Calu3 (cell line): ENCODE measurements at regions not wholly inside any gene's neighbourhood (a gene's known extent, or its start where the extent isn't known, plus 50 kb on each side); places are given as distances from the start of the nearest gene placed in this dataset.

Source experiments
- BruUV-seq: library from RNA; stranded (reverse); fragments of 400-500 nt; replicated peaks from 2 replicates; lab custom pipeline; 2021; lab: Mats Ljungman, UMichigan
- CTCF ChIA-PET: fragments of 300-600 bp; sonication (Branson Sonifier 250); formaldehyde crosslinking; loops from one replicate; lab custom pipeline; 2022; ENCODE audit warnings: antibody characterized with exemption; lab: Charles Lee
- DNase-seq: peaks from one replicate; pipeline ENCODE4 v3.0.0; 2022
- H3K27ac Mint-ChIP-seq: one replicate; pipeline ENCODE4 v1.8.0; 2022; ENCODE audit warnings: mixed read lengths; ENCODE audit not compliant: unreplicated experiment
- H3K27me3 Mint-ChIP-seq: one replicate; pipeline ENCODE4 v1.8.0; 2022; ENCODE audit warnings: mixed read lengths; ENCODE audit not compliant: unreplicated experiment
- H3K36me3 Mint-ChIP-seq: one replicate; pipeline ENCODE4 v1.8.0; 2022; ENCODE audit warnings: mild to moderate bottlenecking, moderate library complexity, mixed read lengths; ENCODE audit not compliant: insufficient read depth, unreplicated experiment
- H3K4me1 Mint-ChIP-seq: one replicate; pipeline ENCODE4 v1.8.0; 2022; ENCODE audit warnings: mild to moderate bottlenecking, low read depth, mixed read lengths; ENCODE audit not compliant: unreplicated experiment
- H3K4me3 Mint-ChIP-seq: one replicate; pipeline ENCODE4 v1.8.0; 2022; ENCODE audit warnings: mild to moderate bottlenecking, low read depth, moderate library complexity, mixed read lengths; ENCODE audit not compliant: unreplicated experiment
- H3K9me3 Mint-ChIP-seq: one replicate; pipeline ENCODE4 v1.8.0; 2022; ENCODE audit warnings: low read depth, mixed read lengths; ENCODE audit not compliant: unreplicated experiment
- CTCF ChIP-seq: fragments of 200-600 bp; IDR thresholded peaks from one replicate; pipeline ENCODE4 v1.8.0; 2022; ENCODE audit warnings: antibody characterized with exemption; ENCODE audit not compliant: unreplicated experiment
- intact Hi-C: fragments of 100-400 bp; cut with micrococcal nuclease; formaldehyde crosslinking; loops from one replicate; pipeline ENCODE4 v1.10.0; 2022; ENCODE audit not compliant: unreplicated experiment

GRCh38 chr6:147869869-147870268, 361.4 kb downstream of the SAMD5 start:
- CTCF ChIA-PET, result no interaction called here
- no peak for DNase-seq
- BruUV-seq, result no TSS peak
- H3K9me3 Mint-ChIP-seq, result no peaks in the 10 kb centered on the region
- intact Hi-C loops, result no loop called here
- no peak overlapping the region for H3K27ac Mint-ChIP-seq
- TF ChIP-seq CTCF, result no peak
- H3K4me3 Mint-ChIP-seq, result no peak overlapping the region
- no peaks in the 10 kb centered on the region for H3K36me3 Mint-ChIP-seq
- H3K4me1 Mint-ChIP-seq, result no peaks in the 10 kb centered on the region
- H3K27me3 Mint-ChIP-seq, result no peaks in the 10 kb centered on the region

DNA sequence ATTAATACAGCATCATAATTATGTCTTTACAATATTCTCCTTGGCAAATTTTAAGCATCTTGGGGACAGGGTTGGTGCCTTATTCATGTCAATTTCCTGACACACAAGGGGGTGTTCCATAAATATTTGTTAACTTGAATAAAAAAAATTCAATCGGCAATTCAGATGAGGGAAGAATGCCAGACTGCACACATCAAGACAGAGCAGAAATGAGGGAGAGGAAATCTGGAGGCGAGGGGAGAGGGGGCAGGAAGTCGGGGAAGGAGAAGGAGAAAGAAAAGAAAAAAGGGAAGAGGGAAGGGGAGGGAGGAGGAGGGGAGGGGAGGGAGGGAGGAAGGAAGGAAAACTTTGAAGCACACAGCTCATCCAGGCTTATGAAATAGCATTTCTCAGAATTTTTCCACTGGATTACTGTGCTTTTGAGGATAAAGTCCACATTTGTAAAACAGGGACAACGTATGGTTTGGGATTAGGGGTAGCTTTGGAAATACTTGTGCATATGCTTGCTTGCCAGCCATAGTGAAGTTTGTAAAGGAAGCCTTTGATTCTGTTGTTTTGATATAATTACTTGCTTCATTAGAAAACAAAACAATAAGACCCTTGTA, 362.1 kb downstream of the SAMD5 start:
- no peak for DNase-seq
- BruUV-seq, result no TSS peak
- intact Hi-C loops, result no loop called here

GRCh38 chr6:147872002-147872401, 363.5 kb downstream of the SAMD5 start:
- CTCF ChIA-PET, result no interaction called here
- H3K36me3 Mint-ChIP-seq, result no peaks in the 10 kb centered on the region
- H3K4me3 Mint-ChIP-seq, result no peak overlapping the region
- no TSS peak for BruUV-seq
- no peak overlapping the region for H3K27ac Mint-ChIP-seq
- intact Hi-C loops, result no loop called here
- TF ChIP-seq CTCF, result no peak
- no peaks in the 10 kb centered on the region for H3K27me3 Mint-ChIP-seq
- no peaks in the 10 kb centered on the region for H3K9me3 Mint-ChIP-seq
- no peaks in the 10 kb centered on the region for H3K4me1 Mint-ChIP-seq
- no peak for DNase-seq

More for the DNA sequence above, 362.1 kb downstream of the SAMD5 start:
- H3K4me3 Mint-ChIP-seq, result no peak overlapping the region
- no peaks in the 10 kb centered on the region for H3K9me3 Mint-ChIP-seq
- TF ChIP-seq CTCF, result no peak
- H3K4me1 Mint-ChIP-seq, result no peaks in the 10 kb centered on the region
- no peaks in the 10 kb centered on the region for H3K36me3 Mint-ChIP-seq
- H3K27ac Mint-ChIP-seq, result no peak overlapping the region
- H3K27me3 Mint-ChIP-seq, result no peaks in the 10 kb centered on the region
- CTCF ChIA-PET, result no interaction called here

- DNase-seq, result no peak
- no peak overlapping the region for H3K27ac Mint-ChIP-seq
- H3K9me3 Mint-ChIP-seq, result no peaks in the 10 kb centered on the region
- no peak overlapping the region for H3K4me3 Mint-ChIP-seq
- H3K4me1 Mint-ChIP-seq, result no peaks in the 10 kb centered on the region
- H3K27me3 Mint-ChIP-seq, result no peaks in the 10 kb centered on the region
- no TSS peak for BruUV-seq
- intact Hi-C loops, result no loop called here
- H3K36me3 Mint-ChIP-seq, result no peaks in the 10 kb centered on the region
- no peak for TF ChIP-seq CTCF
- CTCF ChIA-PET, result no interaction called here
Measured at GRCh38 chr6:147873816-147874215, 365.3 kb downstream of the SAMD5 start.
